Lower leg skin (tissue), 3 donors: ENCODE measurements at regions not wholly inside any gene's neighbourhood (a gene's known extent, or its start where the extent isn't known, plus 50 kb on each side); places are given as distances from the start of the nearest gene placed in this dataset.
"Not testable (repeated sequence)": the region's sequence is repeated elsewhere in the genome, so short reads cannot be mapped to it uniquely, and the experiment has no call there.

Source experiments
- POLR2A ChIP-seq, 2 donors: fragments of 450-650 bp; IDR thresholded peaks; one replicate each; pipeline ENCODE4 v1.6.1; 2016 to 2017; ENCODE audit warnings: antibody characterized with exemption in 2 of 2, mild to moderate bottlenecking in 1 of 2, moderate library complexity in 1 of 2
- TF ChIP-seq, protein P1 (sequence below), 3 donors: fragments of 450-650 bp; IDR thresholded peaks; one replicate each; pipeline ENCODE4 v1.5.1; 2016; ENCODE audit warnings: antibody characterized with exemption in 3 of 3, mild to moderate bottlenecking in 3 of 3, moderate library complexity in 2 of 3

- TF ChIP-seq POLR2A (IDR thresholded peaks at IDR 0.05), result not testable (repeated sequence)
- TF ChIP-seq, protein P1, sequence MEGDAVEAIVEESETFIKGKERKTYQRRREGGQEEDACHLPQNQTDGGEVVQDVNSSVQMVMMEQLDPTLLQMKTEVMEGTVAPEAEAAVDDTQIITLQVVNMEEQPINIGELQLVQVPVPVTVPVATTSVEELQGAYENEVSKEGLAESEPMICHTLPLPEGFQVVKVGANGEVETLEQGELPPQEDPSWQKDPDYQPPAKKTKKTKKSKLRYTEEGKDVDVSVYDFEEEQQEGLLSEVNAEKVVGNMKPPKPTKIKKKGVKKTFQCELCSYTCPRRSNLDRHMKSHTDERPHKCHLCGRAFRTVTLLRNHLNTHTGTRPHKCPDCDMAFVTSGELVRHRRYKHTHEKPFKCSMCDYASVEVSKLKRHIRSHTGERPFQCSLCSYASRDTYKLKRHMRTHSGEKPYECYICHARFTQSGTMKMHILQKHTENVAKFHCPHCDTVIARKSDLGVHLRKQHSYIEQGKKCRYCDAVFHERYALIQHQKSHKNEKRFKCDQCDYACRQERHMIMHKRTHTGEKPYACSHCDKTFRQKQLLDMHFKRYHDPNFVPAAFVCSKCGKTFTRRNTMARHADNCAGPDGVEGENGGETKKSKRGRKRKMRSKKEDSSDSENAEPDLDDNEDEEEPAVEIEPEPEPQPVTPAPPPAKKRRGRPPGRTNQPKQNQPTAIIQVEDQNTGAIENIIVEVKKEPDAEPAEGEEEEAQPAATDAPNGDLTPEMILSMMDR (IDR thresholded peaks at IDR 0.05), result not testable (repeated sequence)
Measured at GRCh38 chr10:46784665-46785064, 126.6 kb upstream of the PTPN20 start.
